Calu3 (cell line): ENCODE measurements at regions not wholly inside any gene's neighbourhood (a gene's known extent, or its start where the extent isn't known, plus 50 kb on each side); places are given as distances from the start of the nearest gene placed in this dataset.

Experiments used
- BruUV-seq: library from RNA; stranded (reverse); fragments of 400-500 nt; replicated peaks from 2 replicates; lab custom pipeline; 2021; lab: Mats Ljungman, UMichigan
- CTCF ChIA-PET: fragments of 300-600 bp; sonication (Branson Sonifier 250); formaldehyde crosslinking; loops from one replicate; lab custom pipeline; 2022; ENCODE audit warnings: antibody characterized with exemption; lab: Charles Lee
- DNase-seq: peaks from one replicate; pipeline ENCODE4 v3.0.0; 2022
- H3K27ac Mint-ChIP-seq: one replicate; pipeline ENCODE4 v1.8.0; 2022; ENCODE audit warnings: mixed read lengths; ENCODE audit not compliant: unreplicated experiment
- H3K27me3 Mint-ChIP-seq: one replicate; pipeline ENCODE4 v1.8.0; 2022; ENCODE audit warnings: mixed read lengths; ENCODE audit not compliant: unreplicated experiment
- H3K36me3 Mint-ChIP-seq: one replicate; pipeline ENCODE4 v1.8.0; 2022; ENCODE audit warnings: mild to moderate bottlenecking, moderate library complexity, mixed read lengths; ENCODE audit not compliant: insufficient read depth, unreplicated experiment
- H3K4me1 Mint-ChIP-seq: one replicate; pipeline ENCODE4 v1.8.0; 2022; ENCODE audit warnings: mild to moderate bottlenecking, low read depth, mixed read lengths; ENCODE audit not compliant: unreplicated experiment
- H3K4me3 Mint-ChIP-seq: one replicate; pipeline ENCODE4 v1.8.0; 2022; ENCODE audit warnings: mild to moderate bottlenecking, low read depth, moderate library complexity, mixed read lengths; ENCODE audit not compliant: unreplicated experiment
- H3K9me3 Mint-ChIP-seq: one replicate; pipeline ENCODE4 v1.8.0; 2022; ENCODE audit warnings: low read depth, mixed read lengths; ENCODE audit not compliant: unreplicated experiment
- intact Hi-C: fragments of 100-400 bp; cut with micrococcal nuclease; formaldehyde crosslinking; loops from one replicate; pipeline ENCODE4 v1.10.0; 2022; ENCODE audit not compliant: unreplicated experiment
- TF ChIP-seq, protein P1 (sequence below): fragments of 200-600 bp; IDR thresholded peaks from one replicate; pipeline ENCODE4 v1.8.0; 2022; ENCODE audit warnings: antibody characterized with exemption; ENCODE audit not compliant: unreplicated experiment

DNA sequence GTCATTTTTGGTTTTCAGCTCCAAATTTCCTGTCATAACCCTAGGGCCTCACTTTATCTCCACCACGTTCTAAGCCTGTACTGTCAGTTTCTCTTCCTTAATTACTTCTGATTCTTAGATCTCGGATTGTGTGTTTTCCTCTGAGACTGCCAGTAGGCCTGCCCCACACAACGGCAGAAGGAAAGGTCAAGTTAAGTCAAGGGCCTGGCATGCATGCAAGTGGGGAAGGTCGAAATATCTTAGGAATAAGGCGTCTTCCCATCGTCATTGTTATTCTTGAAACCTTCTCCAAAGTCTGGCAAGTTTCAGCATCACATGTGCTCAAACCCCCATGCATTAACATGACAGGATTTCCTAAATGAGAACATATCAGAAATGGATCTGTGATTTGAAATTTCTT lies 203.5 kb upstream of the TSHZ2 start:
- CTCF ChIA-PET: no interaction called here
- H3K27me3 Mint-ChIP-seq: no peaks in the 10 kb centered on the region
- H3K36me3 Mint-ChIP-seq: no peaks in the 10 kb centered on the region
- TF ChIP-seq, protein P1, sequence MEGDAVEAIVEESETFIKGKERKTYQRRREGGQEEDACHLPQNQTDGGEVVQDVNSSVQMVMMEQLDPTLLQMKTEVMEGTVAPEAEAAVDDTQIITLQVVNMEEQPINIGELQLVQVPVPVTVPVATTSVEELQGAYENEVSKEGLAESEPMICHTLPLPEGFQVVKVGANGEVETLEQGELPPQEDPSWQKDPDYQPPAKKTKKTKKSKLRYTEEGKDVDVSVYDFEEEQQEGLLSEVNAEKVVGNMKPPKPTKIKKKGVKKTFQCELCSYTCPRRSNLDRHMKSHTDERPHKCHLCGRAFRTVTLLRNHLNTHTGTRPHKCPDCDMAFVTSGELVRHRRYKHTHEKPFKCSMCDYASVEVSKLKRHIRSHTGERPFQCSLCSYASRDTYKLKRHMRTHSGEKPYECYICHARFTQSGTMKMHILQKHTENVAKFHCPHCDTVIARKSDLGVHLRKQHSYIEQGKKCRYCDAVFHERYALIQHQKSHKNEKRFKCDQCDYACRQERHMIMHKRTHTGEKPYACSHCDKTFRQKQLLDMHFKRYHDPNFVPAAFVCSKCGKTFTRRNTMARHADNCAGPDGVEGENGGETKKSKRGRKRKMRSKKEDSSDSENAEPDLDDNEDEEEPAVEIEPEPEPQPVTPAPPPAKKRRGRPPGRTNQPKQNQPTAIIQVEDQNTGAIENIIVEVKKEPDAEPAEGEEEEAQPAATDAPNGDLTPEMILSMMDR: no peak
- no peaks in the 10 kb centered on the region for H3K4me1 Mint-ChIP-seq
- peaks cover 3% of the 10 kb centered on the region for H3K9me3 Mint-ChIP-seq
- no peak for DNase-seq
- intact Hi-C loops: no loop called here
- no TSS peak for BruUV-seq
- H3K4me3 Mint-ChIP-seq: no peak overlapping the region
- H3K27ac Mint-ChIP-seq: no peak overlapping the region

DNA sequence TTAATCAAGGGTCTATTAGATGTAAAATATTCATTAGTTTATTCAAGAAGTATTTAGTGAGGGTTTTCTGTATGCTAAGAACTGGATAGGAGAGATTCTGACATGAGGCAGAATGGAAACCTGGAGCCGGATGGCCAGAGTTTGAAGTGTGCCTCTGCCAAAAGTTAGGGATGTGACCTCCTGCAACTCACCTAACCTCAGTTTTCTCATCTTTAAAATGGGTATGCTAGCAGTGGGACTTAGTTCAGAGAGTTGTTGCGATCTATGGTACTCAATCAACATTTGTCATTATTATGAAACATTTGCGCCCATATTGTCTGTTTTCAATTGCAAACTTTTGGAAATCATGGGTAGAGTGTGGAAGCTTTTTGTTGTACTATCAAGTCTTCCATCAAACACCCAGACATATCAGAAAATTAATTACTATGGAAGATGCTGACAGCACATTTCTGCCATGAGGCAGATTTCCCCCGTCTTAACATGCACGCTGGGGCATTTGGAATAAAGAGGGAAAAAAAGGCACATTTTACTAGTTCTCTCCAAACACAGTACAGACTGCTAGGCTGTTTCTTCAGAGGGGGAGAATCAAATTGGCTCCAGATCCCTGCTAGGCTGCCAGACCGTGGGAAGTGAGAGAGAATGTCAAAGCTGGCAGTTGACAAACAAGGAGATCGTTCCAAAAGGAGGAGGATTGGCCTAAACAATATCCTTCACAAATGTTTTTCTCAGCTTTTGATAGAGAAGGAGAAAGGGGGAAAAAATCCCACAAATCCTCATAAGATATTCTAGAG lies 205.3 kb upstream of the TSHZ2 start:
- TF ChIP-seq, protein P1: no peak
- no peak overlapping the region for H3K4me3 Mint-ChIP-seq
- intact Hi-C loops: no loop called here
- DNase-seq: no peak
- H3K27me3 Mint-ChIP-seq: no peaks in the 10 kb centered on the region
- CTCF ChIA-PET: no interaction called here
- no TSS peak for BruUV-seq
- no peaks in the 10 kb centered on the region for H3K36me3 Mint-ChIP-seq
- no peaks in the 10 kb centered on the region for H3K4me1 Mint-ChIP-seq
- H3K27ac Mint-ChIP-seq: no peak overlapping the region
- H3K9me3 Mint-ChIP-seq: peaks cover 5% of the 10 kb centered on the region

DNA sequence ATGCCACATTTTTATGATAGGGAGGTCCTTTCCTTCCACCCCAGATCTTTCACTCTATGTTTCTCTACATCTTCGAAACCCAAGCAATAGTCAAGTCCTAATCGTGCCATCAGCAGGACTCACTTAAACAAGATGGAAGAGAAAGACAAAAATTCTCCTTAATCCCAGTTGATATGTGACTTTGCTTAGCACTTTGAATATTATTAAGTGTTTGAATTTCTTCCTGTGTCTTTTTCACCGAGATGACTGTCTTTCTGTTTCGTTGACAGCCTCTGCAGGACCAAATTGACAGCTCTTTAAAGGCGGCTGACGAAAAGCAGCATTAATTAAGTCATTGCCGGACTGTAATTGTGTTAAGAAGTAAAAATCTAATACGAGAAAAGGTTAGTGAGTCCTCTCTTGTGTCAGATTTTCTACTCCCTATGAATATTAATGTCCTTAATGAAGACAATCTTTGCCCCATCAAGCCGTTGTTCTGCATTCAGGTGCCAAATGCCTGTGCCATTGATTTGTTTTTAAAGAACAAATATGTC lies 208.8 kb upstream of the TSHZ2 start:
- H3K27ac Mint-ChIP-seq: no peak overlapping the region
- no peak for DNase-seq
- no peaks in the 10 kb centered on the region for H3K4me1 Mint-ChIP-seq
- intact Hi-C loops: no loop called here
- peaks cover 5% of the 10 kb centered on the region for H3K9me3 Mint-ChIP-seq
- no peak overlapping the region for H3K4me3 Mint-ChIP-seq
- TF ChIP-seq, protein P1: no peak
- no TSS peak for BruUV-seq
- no peaks in the 10 kb centered on the region for H3K27me3 Mint-ChIP-seq
- H3K36me3 Mint-ChIP-seq: no peaks in the 10 kb centered on the region
- CTCF ChIA-PET: no interaction called here

DNA sequence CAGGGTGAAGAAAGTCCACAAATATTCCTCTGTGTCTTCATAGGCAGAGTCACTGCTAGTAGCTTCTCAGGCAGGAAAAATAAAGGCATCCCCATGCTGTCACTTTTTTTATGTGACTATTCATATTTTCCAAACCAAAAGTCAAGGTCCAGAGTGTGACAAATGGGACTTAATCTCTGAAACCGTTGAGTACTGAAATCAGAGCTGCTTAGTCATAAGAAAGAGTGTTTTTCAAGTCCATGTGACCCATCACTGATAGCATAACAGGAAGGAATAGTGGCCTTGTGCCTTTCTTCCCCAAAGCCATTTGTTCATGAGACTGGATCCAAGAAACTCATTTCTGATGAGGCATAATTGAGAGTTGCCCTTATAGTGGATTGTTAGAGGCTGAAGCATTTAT lies 210.3 kb upstream of the TSHZ2 start:
- intact Hi-C loops: no loop called here
- Mint-ChIP-seq H3K36me3 (no peaks in the 10 kb centered on the region), H3K27me3 (no peaks in the 10 kb centered on the region), H3K4me1 (no peaks in the 10 kb centered on the region), H3K27ac (no peak overlapping the region), H3K4me3 (no peak overlapping the region), H3K9me3 (peaks cover 5% of the 10 kb centered on the region)
- TF ChIP-seq, protein P1: no peak
- no TSS peak for BruUV-seq
- no peak for DNase-seq
- CTCF ChIA-PET: no interaction called here
